Vagina (tissue), 2 donors: ENCODE measurements at regions not wholly inside any gene's neighbourhood (a gene's known extent, or its start where the extent isn't known, plus 50 kb on each side); places are given as distances from the start of the nearest gene placed in this dataset.
"Not testable (repeated sequence)": the region's sequence is repeated elsewhere in the genome, so short reads cannot be mapped to it uniquely, and the experiment has no call there.

Source experiments
- DNase-seq, 2 donors: peaks; one replicate each; pipeline ENCODE4 v3.0.0-alpha.2; 2017; ENCODE audit errors: extremely low spot score in 2 of 2
- H3K27ac ChIP-seq: fragments of 200-600 bp; sonication (generic); one replicate; pipeline ENCODE4 v1.5.1; 2019
- H3K27me3 ChIP-seq: fragments of 200-600 bp; sonication (generic); one replicate; pipeline ENCODE4 v1.5.1; 2019
- H3K36me3 ChIP-seq, 2 donors: fragments of 200-600 bp; sonication (generic); one replicate each; pipeline ENCODE4 v1.5.1; 2017 to 2019
- H3K4me1 ChIP-seq: fragments of 200-600 bp; sonication (generic); one replicate; pipeline ENCODE4 v1.5.1; 2019
- H3K4me3 ChIP-seq, 2 donors: fragments of 200-600 bp; sonication (generic); 1 replicate in 1 of 2; 2 replicates in 1 of 2; pipeline ENCODE4 v1.5.1; 2016 to 2019
- H3K9me3 ChIP-seq: fragments of 200-600 bp; sonication (generic); one replicate; pipeline ENCODE4 v1.5.1; 2019
- POLR2A ChIP-seq, 2 donors: fragments of 450-650 bp; IDR thresholded peaks; one replicate each; pipeline ENCODE4 v1.6.1; 2017; ENCODE audit warnings: antibody characterized with exemption in 2 of 2, mild to moderate bottlenecking in 2 of 2, moderate library complexity in 2 of 2
- POLR2AphosphoS5 ChIP-seq, 2 donors: sonication (generic); formaldehyde crosslinking; IDR thresholded peaks; one replicate each; pipeline ENCODE4 v1.9.0; 2017; ENCODE audit warnings: antibody characterized with exemption in 2 of 2, mild to moderate bottlenecking in 2 of 2, low read depth in 1 of 2; ENCODE audit not compliant: insufficient read depth in 1 of 2
- intact Hi-C: fragments of 100-400 bp; cut with DNase I; formaldehyde crosslinking; loops from one replicate; pipeline ENCODE4 v1.15.1; 2023
- TF ChIP-seq, protein P1 (sequence below), 3 experiments: fragments of 450-650 bp in 2 of 3; fragments of 200-600 bp in 1 of 3; sonication (generic) in 1 of 3; IDR thresholded peaks; one replicate each; pipeline ENCODE4 v1.5.1; 2017 to 2019; ENCODE audit warnings: antibody characterized with exemption in 3 of 3, mild to moderate bottlenecking in 2 of 3, moderate library complexity in 2 of 3

GRCh38 chr2:204157684-204158083 is 221.1 kb downstream of the ICOS start:
- intact Hi-C loops = loop anchor here (1.0 kb wide), 1 partner anchor 16 kb away; no protein-coding TSS in a partner anchor
- Histone ChIP-seq H3K27me3 (no peaks in the 10 kb centered on the region), H3K9me3 (no peaks in the 10 kb centered on the region), H3K27ac (no peak overlapping the region), H3K36me3 (no peaks in the 10 kb centered on the region), H3K4me3 (no peak overlapping the region), H3K4me1 (no peaks in the 10 kb centered on the region)
- DNase-seq = no peak
- TF ChIP-seq POLR2AphosphoS5 (IDR thresholded peaks at IDR 0.05; ENCODE audit: insufficient read depth in 1 of 2, low read depth in 1 of 2) = no peak
- TF ChIP-seq POLR2A (IDR thresholded peaks at IDR 0.05) = no peak
- TF ChIP-seq, protein P1, sequence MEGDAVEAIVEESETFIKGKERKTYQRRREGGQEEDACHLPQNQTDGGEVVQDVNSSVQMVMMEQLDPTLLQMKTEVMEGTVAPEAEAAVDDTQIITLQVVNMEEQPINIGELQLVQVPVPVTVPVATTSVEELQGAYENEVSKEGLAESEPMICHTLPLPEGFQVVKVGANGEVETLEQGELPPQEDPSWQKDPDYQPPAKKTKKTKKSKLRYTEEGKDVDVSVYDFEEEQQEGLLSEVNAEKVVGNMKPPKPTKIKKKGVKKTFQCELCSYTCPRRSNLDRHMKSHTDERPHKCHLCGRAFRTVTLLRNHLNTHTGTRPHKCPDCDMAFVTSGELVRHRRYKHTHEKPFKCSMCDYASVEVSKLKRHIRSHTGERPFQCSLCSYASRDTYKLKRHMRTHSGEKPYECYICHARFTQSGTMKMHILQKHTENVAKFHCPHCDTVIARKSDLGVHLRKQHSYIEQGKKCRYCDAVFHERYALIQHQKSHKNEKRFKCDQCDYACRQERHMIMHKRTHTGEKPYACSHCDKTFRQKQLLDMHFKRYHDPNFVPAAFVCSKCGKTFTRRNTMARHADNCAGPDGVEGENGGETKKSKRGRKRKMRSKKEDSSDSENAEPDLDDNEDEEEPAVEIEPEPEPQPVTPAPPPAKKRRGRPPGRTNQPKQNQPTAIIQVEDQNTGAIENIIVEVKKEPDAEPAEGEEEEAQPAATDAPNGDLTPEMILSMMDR (IDR thresholded peaks at IDR 0.05) = no peak

DNA sequence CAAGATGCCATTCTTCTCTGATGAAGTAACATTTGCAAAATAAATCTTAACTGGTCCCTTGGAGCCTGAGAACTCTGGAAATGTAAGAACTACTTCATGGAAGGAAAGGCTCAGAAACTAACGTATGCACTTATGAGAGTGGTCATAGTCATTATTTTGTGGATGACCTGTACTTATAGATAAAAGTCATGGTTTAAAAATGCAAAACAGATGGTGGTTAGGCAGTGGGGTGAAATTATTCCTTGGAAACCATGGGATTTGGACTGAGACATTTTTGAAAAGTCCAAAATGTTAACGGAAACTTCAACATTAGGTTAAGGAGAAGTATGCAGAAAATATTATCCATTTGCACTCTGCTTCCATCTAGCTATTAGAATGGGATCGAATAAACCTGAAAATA is 223.0 kb downstream of the ICOS start:
- no peak for DNase-seq
- Histone ChIP-seq H3K4me1 (no peaks in the 10 kb centered on the region), H3K4me3 (no peak overlapping the region), H3K9me3 (no peaks in the 10 kb centered on the region), H3K27me3 (no peaks in the 10 kb centered on the region), H3K27ac (no peak overlapping the region), H3K36me3 (no peaks in the 10 kb centered on the region)
- intact Hi-C loops = no loop called here
- TF ChIP-seq POLR2AphosphoS5 (IDR thresholded peaks at IDR 0.05; ENCODE audit: insufficient read depth in 1 of 2, low read depth in 1 of 2) = no peak
- TF ChIP-seq POLR2A (IDR thresholded peaks at IDR 0.05) = no peak
- TF ChIP-seq, protein P1 (IDR thresholded peaks at IDR 0.05) = no peak

DNA sequence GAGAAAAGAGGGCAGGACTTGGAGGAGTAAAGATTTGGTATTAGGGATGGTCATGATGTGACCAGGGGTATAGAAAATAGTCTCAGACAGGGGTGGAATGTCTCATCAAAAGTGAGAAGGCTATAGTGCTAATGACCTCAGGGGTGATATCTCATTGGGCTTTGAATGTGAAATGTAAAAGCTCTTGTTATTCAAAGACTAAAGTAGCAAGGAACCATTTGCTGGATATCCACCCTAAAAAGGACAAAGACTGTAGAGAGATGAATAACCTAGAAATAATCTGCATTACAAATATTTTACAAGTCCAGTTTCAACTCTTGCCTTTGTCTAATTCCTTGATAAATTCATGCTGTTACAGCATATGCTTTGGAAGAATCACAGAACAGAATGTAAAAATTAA is 224.4 kb downstream of the ICOS start:
- Histone ChIP-seq H3K4me3 (no peak overlapping the region), H3K36me3 (no peaks in the 10 kb centered on the region), H3K27me3 (no peaks in the 10 kb centered on the region), H3K9me3 (no peaks in the 10 kb centered on the region), H3K27ac (no peak overlapping the region), H3K4me1 (no peaks in the 10 kb centered on the region)
- no peak for DNase-seq
- intact Hi-C loops = no loop called here
- TF ChIP-seq, protein P1 (IDR thresholded peaks at IDR 0.05) = no peak
- TF ChIP-seq POLR2AphosphoS5 (IDR thresholded peaks at IDR 0.05; ENCODE audit: insufficient read depth in 1 of 2, low read depth in 1 of 2) (no peak), POLR2A (IDR thresholded peaks at IDR 0.05) (no peak)

DNA sequence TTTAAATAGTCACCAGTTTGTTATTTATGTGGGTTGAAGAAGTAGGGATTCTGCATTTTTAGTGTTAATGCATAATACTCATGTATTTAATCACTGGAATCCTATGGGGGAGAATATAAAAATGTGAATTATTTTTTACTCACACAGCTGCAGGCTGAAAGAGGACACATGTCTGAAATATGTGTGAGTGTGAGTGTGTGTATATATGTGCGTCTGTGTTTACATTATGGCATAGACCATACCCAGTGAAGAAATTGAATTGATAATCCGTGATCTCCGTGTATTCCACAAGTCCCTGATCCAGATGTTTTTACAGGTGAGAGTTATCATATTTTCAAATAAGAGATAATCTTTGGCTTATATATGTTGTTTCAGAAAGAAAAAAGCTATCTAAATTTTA is 225.3 kb downstream of the ICOS start:
- TF ChIP-seq, protein P1 (IDR thresholded peaks at IDR 0.05) = no peak
- TF ChIP-seq POLR2AphosphoS5 (IDR thresholded peaks at IDR 0.05; ENCODE audit: insufficient read depth in 1 of 2, low read depth in 1 of 2) = no peak
- TF ChIP-seq POLR2A (IDR thresholded peaks at IDR 0.05) = no peak
- no peak for DNase-seq
- Histone ChIP-seq H3K27ac (no peak overlapping the region), H3K4me1 (no peaks in the 10 kb centered on the region), H3K4me3 (no peak overlapping the region), H3K9me3 (no peaks in the 10 kb centered on the region), H3K27me3 (no peaks in the 10 kb centered on the region), H3K36me3 (no peaks in the 10 kb centered on the region)
- intact Hi-C loops = no loop called here

- intact Hi-C loops = no loop called here
- Histone ChIP-seq H3K27ac (no peak overlapping the region), H3K36me3 (no peaks in the 10 kb centered on the region), H3K27me3 (no peaks in the 10 kb centered on the region), H3K4me1 (no peaks in the 10 kb centered on the region), H3K9me3 (no peaks in the 10 kb centered on the region), H3K4me3 (no peak overlapping the region)
- no peak for TF ChIP-seq POLR2A (IDR thresholded peaks at IDR 0.05)
- TF ChIP-seq POLR2AphosphoS5 (IDR thresholded peaks at IDR 0.05; ENCODE audit: insufficient read depth in 1 of 2, low read depth in 1 of 2) = no peak
- TF ChIP-seq, protein P1 (IDR thresholded peaks at IDR 0.05) = no peak
- DNase-seq = no peak
These were observed 230.4 kb downstream of the ICOS start for GRCh38 chr2:204166961-204167360.

- H3K36me3 ChIP-seq, H3K4me1 ChIP-seq, H3K27ac ChIP-seq, H3K4me3 ChIP-seq, H3K27me3 ChIP-seq, DNase-seq, intact Hi-C loops, H3K9me3 ChIP-seq: not testable (repeated sequence)
These were observed 231.1 kb downstream of the ICOS start for GRCh38 chr2:204167670-204168069.
